ACHN (cell line): ENCODE measurements at regions not wholly inside any gene's neighbourhood (a gene's known extent, or its start where the extent isn't known, plus 50 kb on each side); places are given as distances from the start of the nearest gene placed in this dataset.
"Not testable (repeated sequence)": the region's sequence is repeated elsewhere in the genome, so short reads cannot be mapped to it uniquely, and the experiment has no call there.

Source experiments
- DNase-seq: peaks from one replicate; pipeline ENCODE4 v3.0.0-alpha.2; 2015
- in situ Hi-C: cut with HindIII; loops from 2 replicates; pipeline ENCODE4 v1.10.0; 2017; ENCODE audit warnings: low sequenced_read_pairs, low pct_ligation_motif_present, low pct_unique_long_range_greater_than_20kb

GRCh38 chr12:5096241-5096924 lies 52.7 kb downstream of the KCNA5 start:
- DNase-seq, result no peak
- in situ Hi-C loops, result no loop called here

DNA sequence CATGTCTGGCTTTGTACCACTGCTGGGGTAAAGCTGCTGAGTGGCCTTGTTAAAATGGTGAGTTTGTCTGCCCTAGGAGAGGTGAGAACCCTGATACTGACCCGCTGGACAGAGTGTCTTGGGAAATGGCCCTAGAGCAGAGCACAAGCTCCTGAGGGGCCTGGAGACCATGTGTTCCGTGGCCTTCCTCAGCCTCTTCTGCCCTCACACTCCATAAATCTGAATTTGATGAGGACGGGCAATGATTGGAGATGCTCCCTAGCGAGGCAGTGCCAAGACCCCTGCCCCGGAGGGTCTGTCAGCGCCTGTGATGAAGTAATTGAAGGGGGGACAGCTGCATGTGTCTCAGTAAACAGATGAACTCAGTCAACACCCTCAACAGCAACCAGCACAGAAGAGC lies 54.1 kb downstream of the KCNA5 start:
- in situ Hi-C loops, result no loop called here
- DNase-seq, result no peak

DNA sequence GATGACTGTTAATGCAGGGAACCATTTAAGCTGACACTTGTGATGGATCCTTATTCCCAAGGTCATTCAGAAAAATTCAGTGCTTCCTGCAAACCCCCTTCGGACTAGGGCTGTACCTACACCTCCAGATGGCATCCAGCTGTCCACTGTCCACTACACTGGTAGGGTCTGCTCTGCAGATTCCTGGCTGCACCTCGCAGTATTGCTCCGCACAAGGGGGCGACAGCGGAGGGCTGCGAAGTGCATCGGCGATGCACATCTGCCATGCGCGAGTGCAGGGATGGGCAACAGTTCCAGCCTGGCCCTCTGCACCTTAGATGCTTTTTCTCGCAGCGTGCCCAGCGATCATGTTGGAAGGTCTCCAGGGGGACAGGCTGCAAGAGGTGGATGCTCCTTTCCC lies 55.5 kb downstream of the KCNA5 start:
- in situ Hi-C loops, result no loop called here
- no peak for DNase-seq

- no peak for DNase-seq
- in situ Hi-C loops, result no loop called here
Observed at GRCh38 chr12:5099591-5099990, 55.9 kb downstream of the KCNA5 start.

GRCh38 chr12:5101686-5102085 lies 58.0 kb downstream of the KCNA5 start:
- in situ Hi-C loops, result no loop called here

DNA sequence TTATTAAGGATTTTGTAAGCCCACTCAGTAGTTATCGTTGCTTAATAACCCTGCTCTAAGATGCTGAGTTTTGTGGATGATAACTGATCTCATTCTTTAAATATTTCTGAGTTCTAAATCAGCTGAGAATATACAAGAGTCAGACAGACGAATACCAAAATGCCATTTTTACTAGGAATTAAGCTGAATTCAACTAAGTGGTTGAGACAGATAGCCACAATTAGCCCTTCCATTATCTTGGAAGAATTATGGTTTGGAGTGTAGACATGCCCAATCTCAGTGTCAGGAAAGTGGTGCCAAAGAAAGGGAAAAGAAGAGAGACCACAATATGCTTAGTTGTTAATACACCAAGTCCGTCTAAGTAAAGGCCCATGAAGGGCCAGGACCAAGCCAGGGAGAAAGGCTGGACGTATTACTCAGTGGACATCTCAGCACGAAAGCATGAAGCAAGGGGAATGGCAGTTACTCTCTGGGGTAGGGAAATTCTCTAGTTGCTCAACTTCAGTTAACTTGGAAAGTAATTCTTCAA lies 58.6 kb downstream of the KCNA5 start:
- DNase-seq, result no peak
- in situ Hi-C loops, result no loop called here

More at GRCh38 chr12:5101686-5102085, 58.0 kb downstream of the KCNA5 start:
- DNase-seq, result no peak

DNA sequence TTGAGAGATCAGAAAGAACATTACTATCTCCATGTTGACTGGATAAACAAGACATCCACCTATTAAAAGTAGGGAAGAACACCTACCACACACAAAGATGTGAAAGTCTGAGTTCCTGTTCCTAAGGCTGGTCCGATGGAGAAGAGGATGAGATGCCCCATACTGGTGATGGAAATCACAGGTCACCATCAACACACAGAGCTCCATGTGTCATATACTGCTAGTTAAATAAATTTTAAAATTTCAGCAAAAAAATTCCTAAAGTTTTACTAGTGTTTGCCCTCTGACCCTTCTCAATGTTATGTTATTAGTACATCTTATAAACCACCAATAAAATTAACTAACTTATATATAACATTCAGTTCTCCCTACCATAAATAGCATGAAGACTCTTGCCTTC lies 59.1 kb downstream of the KCNA5 start:
- in situ Hi-C loops, result no loop called here
- no peak for DNase-seq

- no peak for DNase-seq
Observed at GRCh38 chr12:5110345-5110744, 66.7 kb downstream of the KCNA5 start.

GRCh38 chr12:5114436-5114835 lies 70.8 kb downstream of the KCNA5 start:
- DNase-seq, result no peak
- in situ Hi-C loops, result no loop called here

More at GRCh38 chr12:5110345-5110744, 66.7 kb downstream of the KCNA5 start:
- in situ Hi-C loops, result no loop called here

GRCh38 chr12:5121784-5122183 lies 78.1 kb downstream of the KCNA5 start:
- in situ Hi-C loops, DNase-seq: not testable (repeated sequence)

DNA sequence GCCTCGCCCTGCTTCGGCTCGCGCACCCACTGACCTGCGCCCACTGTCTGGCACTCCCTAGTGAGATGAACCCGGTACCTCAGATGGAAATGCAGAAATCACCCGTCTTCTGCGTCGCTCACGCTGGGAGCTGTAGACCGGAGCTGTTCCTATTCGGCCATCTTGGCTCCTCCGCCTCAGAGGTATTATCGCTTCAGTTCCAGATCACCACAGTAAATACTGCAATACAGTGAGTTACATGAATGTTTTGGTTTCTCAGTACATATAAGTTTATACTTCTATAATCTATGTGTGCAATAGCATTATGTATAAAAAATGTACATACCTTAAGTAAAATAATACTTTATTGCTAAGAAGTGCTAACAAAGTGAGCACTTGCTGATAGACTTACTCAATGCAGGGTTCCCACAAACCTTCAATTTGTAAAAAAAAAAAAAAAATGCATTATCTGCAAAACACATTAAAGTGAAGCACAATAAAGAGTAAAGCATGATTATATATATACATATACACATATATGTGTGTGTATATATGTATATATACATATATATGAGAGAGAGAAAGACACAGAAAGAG lies 78.7 kb downstream of the KCNA5 start:
- in situ Hi-C loops, DNase-seq: not testable (repeated sequence)

GRCh38 chr12:5123921-5124320 lies 80.2 kb downstream of the KCNA5 start:
- in situ Hi-C loops, result no loop called here
- DNase-seq, result peak; percentile 10

GRCh38 chr12:5124401-5124800 lies 80.7 kb downstream of the KCNA5 start:
- in situ Hi-C loops, result no loop called here
- DNase-seq, result no peak

DNA sequence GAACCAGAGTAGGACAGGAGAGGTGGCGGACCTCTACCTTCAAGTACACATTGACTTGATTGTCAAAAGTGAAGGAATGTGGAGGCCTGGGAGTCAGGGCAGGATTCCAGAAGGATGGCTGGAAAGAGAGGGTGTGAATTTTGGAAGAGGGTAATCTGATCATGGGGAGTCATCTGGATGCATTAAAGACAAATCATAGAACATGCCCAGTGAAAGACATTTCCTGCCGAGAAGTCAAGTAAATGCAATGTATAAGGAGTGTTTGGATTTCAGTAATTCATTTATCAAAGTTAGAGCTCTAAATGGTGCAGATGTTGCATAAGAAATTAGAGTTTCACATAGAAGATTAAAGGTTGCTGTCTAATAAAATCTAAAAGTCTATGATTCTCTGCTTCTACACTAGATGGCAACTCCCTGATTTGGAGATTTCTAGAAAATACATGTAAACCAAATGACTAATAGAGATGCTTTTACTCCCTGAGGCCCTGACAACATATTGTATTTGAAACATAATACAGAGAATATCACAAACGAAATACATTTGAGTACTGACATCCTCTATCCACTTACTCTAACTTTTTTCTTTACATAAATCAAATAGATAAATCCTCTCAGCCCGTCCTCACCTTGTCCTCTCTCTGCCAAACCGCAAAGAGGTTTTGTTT lies 91.3 kb downstream of the KCNA5 start:
- no peak for DNase-seq
- in situ Hi-C loops, result no loop called here

GRCh38 chr12:5138256-5138655 lies 94.6 kb downstream of the KCNA5 start:
- in situ Hi-C loops, result no loop called here
- DNase-seq, result no peak

GRCh38 chr12:5138845-5139244 lies 95.2 kb downstream of the KCNA5 start:
- DNase-seq, result no peak
- in situ Hi-C loops, result no loop called here

- in situ Hi-C loops, result no loop called here
Observed at GRCh38 chr12:5139751-5140150, 96.1 kb downstream of the KCNA5 start.

DNA sequence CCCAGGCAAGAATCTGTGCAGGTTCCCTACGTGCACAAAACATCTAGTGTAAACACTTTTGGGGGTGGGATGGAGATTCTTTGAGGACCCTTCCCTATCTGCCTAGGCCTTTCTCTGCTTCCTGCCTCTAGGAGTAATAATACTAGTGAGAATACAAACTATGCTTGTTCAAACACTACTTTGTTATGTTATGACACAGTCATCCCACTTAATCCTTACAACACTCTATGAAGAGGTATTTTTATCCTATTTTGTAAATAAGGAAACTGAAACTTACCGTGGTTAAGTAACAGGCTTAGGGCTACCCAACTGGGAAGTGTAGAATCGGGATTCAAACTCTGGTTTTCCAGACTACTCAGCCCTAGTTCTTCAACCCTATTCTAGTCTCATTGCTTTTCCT lies 96.5 kb downstream of the KCNA5 start:
- DNase-seq, result no peak
- in situ Hi-C loops, result no loop called here

More at GRCh38 chr12:5139751-5140150, 96.1 kb downstream of the KCNA5 start:
- DNase-seq, result no peak

DNA sequence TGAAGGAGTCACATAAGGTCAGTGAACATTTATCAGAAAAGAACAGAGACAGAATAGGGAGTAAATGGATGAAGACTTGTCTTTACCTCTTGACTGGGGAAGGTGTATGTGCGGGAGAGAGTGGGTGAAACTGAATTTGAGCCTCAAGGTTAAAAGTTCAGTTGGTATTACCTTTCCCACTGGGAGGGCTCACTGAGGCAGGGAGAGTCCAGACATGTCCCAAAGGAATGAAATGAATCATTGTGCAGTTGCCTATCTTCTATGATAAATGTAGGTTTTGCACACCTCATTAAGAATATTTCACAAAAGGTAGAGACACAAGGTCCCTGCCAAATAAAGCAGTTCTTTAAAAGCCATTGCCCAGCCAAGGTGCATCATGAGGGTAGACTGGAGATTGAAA lies 105.2 kb downstream of the KCNA5 start:
- in situ Hi-C loops, result no loop called here
- no peak for DNase-seq

GRCh38 chr12:5154091-5154490 lies 110.4 kb downstream of the KCNA5 start:
- DNase-seq, result no peak
- in situ Hi-C loops, result no loop called here
